Endothelial cell of umbilical vein (primary cell): ENCODE measurements at regions not wholly inside any gene's neighbourhood (a gene's known extent, or its start where the extent isn't known, plus 50 kb on each side); places are given as distances from the start of the nearest gene placed in this dataset.

Experiments used
- CTCF ChIP-seq, 2 donors: IDR thresholded peaks; 1 replicate in 1 of 2; 2 replicates in 1 of 2; pipeline ENCODE4 v1.5.1; 2011; ENCODE audit warnings: low read length in 2 of 2, mild to moderate bottlenecking in 2 of 2, moderate library complexity in 2 of 2, control low read depth in 1 of 2, inconsistent platforms in 1 of 2, low read depth in 1 of 2; ENCODE audit not compliant: insufficient read depth in 1 of 2; ENCODE audit errors: extremely low read depth in 1 of 2
- EZH2 ChIP-seq: IDR thresholded peaks from 2 replicates; pipeline ENCODE4 v1.6.1; 2012; ENCODE audit warnings: borderline replicate concordance, low read depth, mild to moderate bottlenecking, moderate library complexity, low read length, inconsistent platforms; ENCODE audit not compliant: severe bottlenecking
- MAX ChIP-seq: IDR thresholded peaks from 2 replicates; pipeline ENCODE4 v1.6.1; 2011; ENCODE audit not compliant: insufficient read depth, insufficient read length
- MYC ChIP-seq: IDR thresholded peaks from one replicate; pipeline ENCODE4 v1.6.1; 2011; ENCODE audit warnings: mild to moderate bottlenecking, low read depth, low read length
- POLR2A ChIP-seq: IDR thresholded peaks from 2 replicates; pipeline ENCODE4 v1.6.1; 2012; ENCODE audit warnings: low read depth, mild to moderate bottlenecking, control low read depth, low read length

GRCh38 chr1:182235604-182235951 lies 156.0 kb downstream of the GLUL start:
- no peak for TF ChIP-seq POLR2A
- TF ChIP-seq CTCF (IDR thresholded peaks at IDR 0.05; ENCODE audit: extremely low read depth in 1 of 2, insufficient read depth in 1 of 2, low read depth in 1 of 2, low read length in 2 of 2): no peak
- no peak for TF ChIP-seq MYC
- TF ChIP-seq EZH2: no peak
- no peak for TF ChIP-seq MAX
